Breast epithelium (tissue), 3 donors: ENCODE measurements at regions not wholly inside any gene's neighbourhood (a gene's known extent, or its start where the extent isn't known, plus 50 kb on each side); places are given as distances from the start of the nearest gene placed in this dataset.

Source experiments
- CTCF ChIP-seq, 3 donors: fragments of 450-650 bp; IDR thresholded peaks; one replicate each; pipeline ENCODE4 v1.5.1; 2016 to 2017; ENCODE audit warnings: antibody characterized with exemption in 3 of 3, mild to moderate bottlenecking in 3 of 3, moderate library complexity in 3 of 3
- POLR2A ChIP-seq: fragments of 450-650 bp; IDR thresholded peaks from one replicate; pipeline ENCODE4 v1.6.1; 2016; ENCODE audit warnings: antibody characterized with exemption, mild to moderate bottlenecking, moderate library complexity
- POLR2AphosphoS5 ChIP-seq, 3 donors: sonication (generic); formaldehyde crosslinking; IDR thresholded peaks; one replicate each; pipeline ENCODE4 v1.6.1; 2017; ENCODE audit warnings: antibody characterized with exemption in 3 of 3

DNA sequence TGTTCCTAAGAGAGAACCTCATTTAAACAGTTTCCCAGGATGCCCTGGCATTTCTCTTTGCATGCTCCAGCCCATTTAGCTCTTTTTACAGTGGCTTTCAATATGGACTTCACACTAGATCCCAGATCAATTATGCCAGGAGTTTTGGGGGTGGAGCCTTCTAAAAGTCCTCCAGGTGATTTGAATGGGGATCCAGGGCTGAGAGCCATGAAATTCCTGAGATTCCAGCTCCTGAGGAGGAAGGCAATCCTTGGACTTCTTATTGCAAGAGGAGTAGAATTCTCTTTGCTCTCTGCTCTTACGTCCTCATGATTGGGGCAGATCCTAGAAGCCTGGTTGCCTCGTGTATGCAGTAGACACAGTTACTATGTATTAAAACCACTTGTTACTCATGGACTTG is 184.2 kb downstream of the DHX35 start:
- no peak for TF ChIP-seq CTCF (IDR thresholded peaks at IDR 0.05)
- TF ChIP-seq POLR2A = no peak
- no peak for TF ChIP-seq POLR2AphosphoS5 (IDR thresholded peaks at IDR 0.05)
